ENCODE measurements at regions not wholly inside any gene's neighbourhood (a gene's known extent, or its start where the extent isn't known, plus 50 kb on each side); places are given as distances from the start of the nearest gene placed in this dataset.

GRCh38 chr1:34591751-34592629 lies 162.9 kb upstream of the GJB5 start:
- Histone ChIP-seq H3K27ac (ENCODE audit: insufficient read depth, low read depth, low read length) (no peak overlapping the region), H4K20me1 (replicated peaks; ENCODE audit: control insufficient read depth, extremely low read depth, insufficient read depth, low read length) (no peaks in the 10 kb centered on the region), H3K9ac (replicated peaks; ENCODE audit: extremely low read depth, insufficient read depth, low read length) (no peak overlapping the region), H2AFZ (ENCODE audit: low read depth, low read length) (no peak overlapping the region), H3K4me2 (ENCODE audit: insufficient read depth, low read length) (no peak overlapping the region), H3K9me1 (replicated peaks; ENCODE audit: control insufficient read depth, extremely low read depth, insufficient read depth, low read length) (no peaks in the 10 kb centered on the region), H3K79me2 (ENCODE audit: control insufficient read depth, insufficient read depth, low read length) (no peaks in the 10 kb centered on the region), H3K4me1 (ENCODE audit: control insufficient read depth, extremely low read depth, insufficient read depth, low read length) (no peaks in the 10 kb centered on the region), H3K9me3 (replicated peaks; ENCODE audit: control insufficient read depth, insufficient read depth, low read length) (no peaks in the 10 kb centered on the region), H3K36me3 (ENCODE audit: control insufficient read depth in 2 of 2, extremely low read depth in 1 of 2, insufficient read depth in 2 of 2, low read length in 2 of 2) (no peaks in the 10 kb centered on the region), H3K27me3 (ENCODE audit: control insufficient read depth in 2 of 2, insufficient read depth in 2 of 2, low read length in 2 of 2) (no peaks in the 10 kb centered on the region), H3K4me3 (replicated peaks in 1 of 3; ENCODE audit: insufficient read depth in 1 of 3, low read depth in 1 of 3, low read length in 3 of 3) (no peak overlapping the region)
- intact Hi-C loops (cut with micrococcal nuclease) = no loop called here
- TF ChIP-seq MYC (IDR thresholded peaks at IDR 0.05; ENCODE audit: low read depth, low read length) (no peak), POLR2AphosphoS5 (IDR thresholded peaks at IDR 0.05; ENCODE audit: insufficient read depth, low read depth, low read length) (no peak), CTCF (IDR thresholded peaks at IDR 0.05; ENCODE audit: extremely low read depth in 1 of 2, insufficient read depth in 1 of 2, low read depth in 1 of 2, low read length in 2 of 2) (no peak), POLR2A (IDR thresholded peaks at IDR 0.05; ENCODE audit: low read depth, low read length) (no peak), JUN (IDR thresholded peaks at IDR 0.05; ENCODE audit: borderline replicate concordance, insufficient read depth, insufficient read length, low read depth) (no peak), GATA2 (IDR thresholded peaks at IDR 0.05; ENCODE audit: insufficient read depth, insufficient read length, low read depth, low read length) (no peak), EZH2 (IDR thresholded peaks at IDR 0.05; ENCODE audit: borderline replicate concordance, low read depth, low read length, severe bottlenecking) (no peak), MAX (IDR thresholded peaks at IDR 0.05; ENCODE audit: insufficient read depth, insufficient read length) (no peak), FOS (IDR thresholded peaks at IDR 0.05; ENCODE audit: borderline replicate concordance, insufficient read depth, low read length) (no peak)
- FAIRE-seq (no peak), DNase-seq (ENCODE audit: low read depth, low spot score) (no peak)
- BruUV-seq (replicated peaks) = no TSS peak
- CTCF ChIA-PET = interaction anchor here (1.5 kb wide), 1 partner anchor 9 kb away, joined by 3 read pairs; no protein-coding TSS in a partner anchor
- POLR2A ChIA-PET = no interaction called here
- dilution Hi-C loops (cut with MboI; ENCODE audit: extremely low pct_ligation_motif_present, low sequenced_read_pairs) = no loop called here

Data from endothelial cell of umbilical vein (primary cell).